GM21367 (cell line): ENCODE measurements at regions not wholly inside any gene's neighbourhood (a gene's known extent, or its start where the extent isn't known, plus 50 kb on each side); places are given as distances from the start of the nearest gene placed in this dataset.
"Not testable (repeated sequence)": the region's sequence is repeated elsewhere in the genome, so short reads cannot be mapped to it uniquely, and the experiment has no call there.

Experiments
- ATAC-seq: cut with Tn5 transposase; IDR thresholded peaks from one replicate; pipeline ENCODE4 v1.9.1; 2021; ENCODE audit not compliant: unreplicated experiment

- not testable (repeated sequence) for ATAC-seq
Measured at GRCh38 chr7:86045197-86045596, 598.5 kb upstream of the GRM3 start.

- no peak for ATAC-seq
Measured at GRCh38 chr7:86025807-86026206, 617.9 kb upstream of the GRM3 start.

GRCh38 chr7:86013662-86014061 lies 630.0 kb upstream of the GRM3 start:
- no peak for ATAC-seq

GRCh38 chr7:86012971-86013370 lies 630.7 kb upstream of the GRM3 start:
- ATAC-seq: no peak

GRCh38 chr7:86008898-86009297 lies 634.8 kb upstream of the GRM3 start:
- ATAC-seq: no peak

- no peak for ATAC-seq
Measured at GRCh38 chr7:86006909-86007308, 636.8 kb upstream of the GRM3 start.

GRCh38 chr7:86002858-86003257 lies 640.9 kb upstream of the GRM3 start:
- ATAC-seq: no peak

- ATAC-seq: no peak
Measured at GRCh38 chr7:85997515-85997914, 646.2 kb upstream of the GRM3 start.

- ATAC-seq: no peak
Measured at GRCh38 chr7:85995101-85995500, 648.6 kb upstream of the GRM3 start.

GRCh38 chr7:85980740-85981139 lies 663.0 kb upstream of the GRM3 start:
- no peak for ATAC-seq

GRCh38 chr7:85974176-85974575 lies 669.5 kb upstream of the GRM3 start:
- no peak for ATAC-seq

- no peak for ATAC-seq
Measured at GRCh38 chr7:85972504-85973141, 671.1 kb upstream of the GRM3 start.

- no peak for ATAC-seq
Measured at GRCh38 chr7:85954961-85955360, 688.7 kb upstream of the GRM3 start.

- ATAC-seq: no peak
Measured at GRCh38 chr7:85950871-85951270, 692.8 kb upstream of the GRM3 start.

GRCh38 chr7:85950418-85950817 lies 693.3 kb upstream of the GRM3 start:
- no peak for ATAC-seq

GRCh38 chr7:85947767-85948166 lies 695.9 kb upstream of the GRM3 start:
- no peak for ATAC-seq

- ATAC-seq: no peak
Measured at GRCh38 chr7:85940798-85941197, 702.9 kb upstream of the GRM3 start.

- no peak for ATAC-seq
Measured at GRCh38 chr7:85931919-85932318, 711.8 kb upstream of the GRM3 start.

GRCh38 chr7:85928500-85928899 lies 715.2 kb upstream of the GRM3 start:
- ATAC-seq: no peak

- ATAC-seq: no peak
Measured at GRCh38 chr7:85927226-85927625, 716.5 kb upstream of the GRM3 start.

GRCh38 chr7:85924062-85924461 lies 719.6 kb upstream of the GRM3 start:
- ATAC-seq: no peak

GRCh38 chr7:85916016-85916415 lies 727.7 kb upstream of the GRM3 start:
- no peak for ATAC-seq

GRCh38 chr7:85914437-85914836 lies 727.6 kb upstream of the SEMA3D start:
- no peak for ATAC-seq
